Type B pancreatic cell (in vitro differentiated cells): ENCODE measurements at regions not wholly inside any gene's neighbourhood (a gene's known extent, or its start where the extent isn't known, plus 50 kb on each side); places are given as distances from the start of the nearest gene placed in this dataset.
"Not testable (repeated sequence)": the region's sequence is repeated elsewhere in the genome, so short reads cannot be mapped to it uniquely, and the experiment has no call there.

Source experiments
- DNase-seq: peaks from one replicate; pipeline ENCODE4 v3.0.0; 2021; ENCODE audit warnings: mixed read lengths; ENCODE audit not compliant: unreplicated experiment; ENCODE audit errors: extremely low spot score
- H3K27ac Mint-ChIP-seq: 2 replicates; pipeline ENCODE4 v1.8.0; 2021; ENCODE audit warnings: mild to moderate bottlenecking, mixed read lengths
- H3K27me3 Mint-ChIP-seq: 2 replicates; pipeline ENCODE4 v1.8.0; 2021; ENCODE audit warnings: mixed read lengths
- H3K36me3 Mint-ChIP-seq: 2 replicates; pipeline ENCODE4 v1.8.0; 2021; ENCODE audit warnings: mixed read lengths
- H3K4me1 Mint-ChIP-seq: one replicate; pipeline ENCODE4 v1.8.0; 2021; ENCODE audit warnings: mixed read lengths; ENCODE audit not compliant: unreplicated experiment
- H3K4me3 Mint-ChIP-seq: 2 replicates; pipeline ENCODE4 v1.8.0; 2021; ENCODE audit warnings: mild to moderate bottlenecking, mixed read lengths
- H3K9me3 Mint-ChIP-seq: 2 replicates; pipeline ENCODE4 v1.8.0; 2021; ENCODE audit warnings: mixed read lengths
- TF ChIP-seq, protein P1 (sequence below): fragments of 200-600 bp; sonication (generic); conservative IDR thresholded peaks from 2 replicates; pipeline ENCODE4 v1.5.0; 2021; ENCODE audit warnings: antibody characterized with exemption, mild to moderate bottlenecking

DNA sequence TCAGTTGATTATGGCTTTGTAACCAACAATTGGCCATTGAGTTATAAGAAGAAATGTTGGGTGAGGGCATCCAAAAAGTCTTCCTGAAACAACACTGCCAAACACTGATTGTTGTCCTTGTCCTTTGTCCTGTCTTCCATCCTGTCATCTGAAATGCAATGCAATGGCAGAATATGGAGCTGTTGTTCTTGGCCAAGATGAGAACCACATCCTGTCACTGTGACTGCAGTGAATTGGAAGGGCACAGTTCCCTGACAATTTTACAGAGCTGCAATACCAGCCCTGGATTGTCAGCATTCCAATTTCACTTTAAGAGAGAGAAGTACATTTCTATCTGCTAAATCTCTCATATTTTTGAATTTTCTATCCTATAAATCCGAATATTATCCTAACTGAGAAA is 613.3 kb downstream of the FLRT2 start:
- TF ChIP-seq, protein P1, sequence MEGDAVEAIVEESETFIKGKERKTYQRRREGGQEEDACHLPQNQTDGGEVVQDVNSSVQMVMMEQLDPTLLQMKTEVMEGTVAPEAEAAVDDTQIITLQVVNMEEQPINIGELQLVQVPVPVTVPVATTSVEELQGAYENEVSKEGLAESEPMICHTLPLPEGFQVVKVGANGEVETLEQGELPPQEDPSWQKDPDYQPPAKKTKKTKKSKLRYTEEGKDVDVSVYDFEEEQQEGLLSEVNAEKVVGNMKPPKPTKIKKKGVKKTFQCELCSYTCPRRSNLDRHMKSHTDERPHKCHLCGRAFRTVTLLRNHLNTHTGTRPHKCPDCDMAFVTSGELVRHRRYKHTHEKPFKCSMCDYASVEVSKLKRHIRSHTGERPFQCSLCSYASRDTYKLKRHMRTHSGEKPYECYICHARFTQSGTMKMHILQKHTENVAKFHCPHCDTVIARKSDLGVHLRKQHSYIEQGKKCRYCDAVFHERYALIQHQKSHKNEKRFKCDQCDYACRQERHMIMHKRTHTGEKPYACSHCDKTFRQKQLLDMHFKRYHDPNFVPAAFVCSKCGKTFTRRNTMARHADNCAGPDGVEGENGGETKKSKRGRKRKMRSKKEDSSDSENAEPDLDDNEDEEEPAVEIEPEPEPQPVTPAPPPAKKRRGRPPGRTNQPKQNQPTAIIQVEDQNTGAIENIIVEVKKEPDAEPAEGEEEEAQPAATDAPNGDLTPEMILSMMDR = no peak
- no peak overlapping the region for H3K27ac Mint-ChIP-seq

DNA sequence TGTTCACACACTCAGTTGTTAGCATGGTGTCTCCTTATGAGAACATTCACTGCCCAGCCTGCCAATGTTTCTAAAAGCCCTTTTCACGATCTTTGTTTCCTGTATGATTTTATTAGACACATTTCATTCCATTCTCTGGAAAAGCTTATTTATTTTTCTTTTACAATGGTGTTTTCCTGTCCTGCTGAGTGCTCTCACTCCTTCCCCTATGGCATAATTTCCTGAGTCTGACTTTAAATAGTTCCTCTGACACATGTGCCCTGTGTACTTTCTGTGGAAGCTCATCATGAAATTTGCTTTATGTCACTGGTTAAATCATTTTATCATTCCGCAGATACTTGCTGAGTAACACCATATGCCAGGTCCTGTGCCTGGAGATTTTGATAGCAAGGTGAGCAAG is 612.0 kb downstream of the FLRT2 start:
- Mint-ChIP-seq H3K9me3 (no peaks in the 10 kb centered on the region), H3K27me3 (no peaks in the 10 kb centered on the region), H3K36me3 (no peaks in the 10 kb centered on the region), H3K4me3 (no peak overlapping the region), H3K27ac (no peak overlapping the region), H3K4me1 (no peaks in the 10 kb centered on the region)
- TF ChIP-seq, protein P1 = no peak
- DNase-seq = no peak

More for the DNA sequence above, 613.3 kb downstream of the FLRT2 start:
- Mint-ChIP-seq H3K27me3 (no peaks in the 10 kb centered on the region), H3K4me1 (no peaks in the 10 kb centered on the region), H3K4me3 (no peak overlapping the region), H3K9me3 (no peaks in the 10 kb centered on the region), H3K36me3 (no peaks in the 10 kb centered on the region)
- DNase-seq = no peak

DNA sequence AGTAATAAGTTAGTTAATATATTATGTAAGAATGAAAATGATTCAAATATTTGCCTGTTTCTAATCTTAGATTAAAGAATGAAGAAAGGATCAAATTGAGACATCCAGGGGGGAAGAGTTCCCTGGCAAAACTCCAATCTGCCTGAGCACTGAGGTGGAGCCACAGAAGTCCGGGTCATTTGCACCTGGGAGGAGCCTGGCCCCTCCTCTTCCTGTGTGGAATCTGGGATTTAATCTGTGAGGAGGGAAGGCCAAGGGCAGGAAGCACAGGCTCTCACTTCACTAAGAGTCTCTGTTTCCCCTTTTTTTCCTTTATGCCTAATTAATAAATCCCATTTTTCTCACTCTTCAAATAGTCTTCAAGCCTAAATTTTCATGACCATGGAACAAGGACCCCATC is 599.5 kb downstream of the FLRT2 start:
- Mint-ChIP-seq H3K9me3 (no peaks in the 10 kb centered on the region), H3K4me1 (no peaks in the 10 kb centered on the region), H3K27me3 (no peaks in the 10 kb centered on the region), H3K36me3 (no peaks in the 10 kb centered on the region), H3K4me3 (no peak overlapping the region), H3K27ac (no peak overlapping the region)
- DNase-seq = no peak
- TF ChIP-seq, protein P1 = no peak

DNA sequence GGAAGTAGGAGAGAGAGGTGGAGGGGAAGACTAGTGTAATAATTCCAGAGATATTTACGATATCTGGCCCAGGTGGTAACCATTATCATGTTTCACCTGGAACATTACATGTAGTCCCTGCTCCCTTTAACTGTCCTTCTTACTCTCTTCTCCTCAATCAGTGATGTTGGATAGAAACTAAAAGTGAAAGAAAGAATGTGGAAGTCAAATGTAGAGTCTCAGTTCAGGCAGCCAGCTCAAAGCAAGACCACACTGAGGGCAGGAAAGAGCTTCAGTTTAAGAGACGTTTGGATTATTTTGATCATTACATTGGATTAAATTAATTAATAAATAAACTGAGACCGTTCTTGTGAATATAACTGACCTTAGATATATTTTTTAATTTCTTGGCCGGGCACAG is 594.4 kb downstream of the FLRT2 start:
- H3K27ac Mint-ChIP-seq = no peak overlapping the region
- H3K4me3 Mint-ChIP-seq = no peak overlapping the region
- H3K36me3 Mint-ChIP-seq = no peaks in the 10 kb centered on the region
- no peaks in the 10 kb centered on the region for H3K27me3 Mint-ChIP-seq
- no peak for DNase-seq
- H3K9me3 Mint-ChIP-seq = no peaks in the 10 kb centered on the region
- TF ChIP-seq, protein P1 = no peak
- no peaks in the 10 kb centered on the region for H3K4me1 Mint-ChIP-seq

DNA sequence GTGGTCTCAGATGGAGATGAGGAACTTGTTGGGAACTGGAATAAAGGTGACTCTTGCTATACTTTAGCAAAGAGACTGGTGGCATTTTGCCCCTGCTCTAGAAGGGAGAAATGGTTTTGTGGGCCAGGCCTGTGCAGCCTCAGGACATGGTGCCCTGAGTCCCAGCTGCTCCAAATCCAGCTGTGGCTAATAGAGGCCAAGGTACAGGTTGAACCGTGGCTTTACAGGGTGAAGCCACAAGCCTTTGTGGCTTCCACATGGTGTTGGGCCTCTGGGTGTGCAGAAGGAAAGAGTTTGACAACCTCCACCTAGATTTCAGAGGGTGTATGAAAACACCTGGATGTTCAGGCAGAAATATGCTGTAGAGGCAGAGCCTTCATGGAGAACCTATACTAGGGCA is 586.0 kb downstream of the FLRT2 start:
- no peak for DNase-seq
- Mint-ChIP-seq H3K4me1 (no peaks in the 10 kb centered on the region), H3K36me3 (no peaks in the 10 kb centered on the region), H3K27ac (no peak overlapping the region), H3K9me3 (no peaks in the 10 kb centered on the region), H3K4me3 (no peak overlapping the region), H3K27me3 (no peaks in the 10 kb centered on the region)
- TF ChIP-seq, protein P1 = no peak

DNA sequence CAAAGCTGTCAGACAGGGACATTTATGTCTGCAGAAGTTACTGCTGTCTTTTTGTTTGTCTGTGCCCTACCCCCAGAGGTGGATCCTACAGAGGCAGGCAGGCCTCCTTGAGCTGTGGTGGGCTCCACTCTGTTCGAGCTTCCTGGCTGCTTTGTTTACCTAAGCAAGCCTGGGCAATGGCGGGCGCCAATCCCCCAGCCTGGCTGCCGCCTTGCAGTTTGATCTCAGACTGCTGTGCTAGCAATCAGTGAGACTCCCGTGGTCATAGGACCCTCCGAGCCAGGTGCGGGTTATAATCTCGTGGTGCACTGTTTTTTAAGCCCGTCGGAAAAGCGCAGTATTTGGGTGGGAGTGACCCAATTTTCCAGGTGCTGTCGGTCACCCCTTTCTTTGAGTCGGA is 580.9 kb downstream of the FLRT2 start:
- not testable (repeated sequence) for H3K4me1 Mint-ChIP-seq, H3K27ac Mint-ChIP-seq, H3K9me3 Mint-ChIP-seq, H3K4me3 Mint-ChIP-seq, H3K36me3 Mint-ChIP-seq, DNase-seq, H3K27me3 Mint-ChIP-seq
